Small intestine (tissue), 7 donors: ENCODE measurements at regions not wholly inside any gene's neighbourhood (a gene's known extent, or its start where the extent isn't known, plus 50 kb on each side); places are given as distances from the start of the nearest gene placed in this dataset.

Experiments
- DNase-seq, 2 donors: peaks; one replicate each; pipeline versions ENCODE4 v3.0.0 to v3.0.0-alpha.2; 2013
- FAIRE-seq: peaks from 2 replicates; lab custom pipeline; 2012; peaks lifted over from hg19 to GRCh38; lab: Jason Lieb, UNC
- H3K27ac ChIP-seq, 3 donors: one replicate each; pipeline ENCODE4 v1.5.1; 2013; ENCODE audit warnings: low read length in 2 of 3, mild to moderate bottlenecking in 2 of 3, control low read depth in 1 of 3, inconsistent platforms in 1 of 3, low read depth in 1 of 3, moderate library complexity in 1 of 3
- H3K27me3 ChIP-seq, 3 donors: one replicate each; pipeline ENCODE4 v1.6.1; 2013; ENCODE audit warnings: low read length in 3 of 3, inconsistent platforms in 1 of 3; ENCODE audit not compliant: control insufficient read depth in 3 of 3, insufficient read depth in 3 of 3
- H3K36me3 ChIP-seq, 3 donors: one replicate each; pipeline ENCODE4 v1.6.1; 2013; ENCODE audit warnings: low read length in 3 of 3, inconsistent platforms in 1 of 3, low read depth in 1 of 3, mild to moderate bottlenecking in 1 of 3, moderate library complexity in 1 of 3; ENCODE audit not compliant: control insufficient read depth in 3 of 3, insufficient read depth in 2 of 3
- H3K4me1 ChIP-seq, 3 donors: one replicate each; pipeline ENCODE4 v1.6.1; 2013; ENCODE audit warnings: low read length in 2 of 3, inconsistent platforms in 1 of 3, low read depth in 1 of 3, mild to moderate bottlenecking in 1 of 3, moderate library complexity in 1 of 3; ENCODE audit not compliant: control insufficient read depth in 3 of 3, insufficient read depth in 2 of 3
- H3K4me3 ChIP-seq, 3 donors: one replicate each; pipeline ENCODE4 v1.5.1; 2013; ENCODE audit warnings: low read length in 3 of 3, control low read depth in 1 of 3, inconsistent platforms in 1 of 3, low read depth in 1 of 3, mild to moderate bottlenecking in 1 of 3, moderate library complexity in 1 of 3
- H3K9me3 ChIP-seq, 2 donors: one replicate each; pipeline ENCODE4 v1.6.1; 2013; ENCODE audit warnings: low read depth in 1 of 2, low read length in 1 of 2; ENCODE audit not compliant: control insufficient read depth in 2 of 2, insufficient read depth in 1 of 2
- whole genome bisulfite sequencing, 3 donors: extraction: QIAGEN DNeasy Blood & Tissue Kit; methylation state at CpG; one replicate each; pipeline ENCODE4 v1.1.7; 2013; 5-methylcytosine and 5-hydroxymethylcytosine counted together
- donor health status: healthy with polysubstance abuse.
- donor health status: control.
- donor health status: control.
- donor health status: Bipolar disorder and iron deficiency.
- donor health status: healthy.

DNA sequence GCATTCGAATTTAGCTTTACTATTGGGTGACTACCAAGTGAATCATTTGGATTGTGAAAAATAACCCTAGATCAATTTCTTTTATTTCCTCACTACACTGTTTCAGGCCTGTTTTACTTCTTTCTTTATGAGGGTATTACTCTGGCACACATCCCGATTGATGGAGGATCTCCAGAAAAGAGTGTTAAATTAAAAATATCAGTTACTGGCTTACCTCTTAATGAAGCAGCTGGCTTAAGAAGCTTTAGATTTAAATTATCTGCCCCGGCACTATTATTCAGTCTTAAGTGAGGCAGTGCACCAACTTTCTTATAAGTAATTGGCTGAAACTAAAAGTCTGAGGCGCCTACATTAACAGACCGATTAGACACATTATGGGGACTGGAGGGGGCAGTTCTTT is 1097.4 kb downstream of the TTLL7 start:
- no peak for FAIRE-seq
- no peaks in the 10 kb centered on the region for H3K27me3 ChIP-seq
- WGBS, 3 donors = 78 to 81% (median 79%) methylated on average over 5 of the region's 5 CpGs

DNA sequence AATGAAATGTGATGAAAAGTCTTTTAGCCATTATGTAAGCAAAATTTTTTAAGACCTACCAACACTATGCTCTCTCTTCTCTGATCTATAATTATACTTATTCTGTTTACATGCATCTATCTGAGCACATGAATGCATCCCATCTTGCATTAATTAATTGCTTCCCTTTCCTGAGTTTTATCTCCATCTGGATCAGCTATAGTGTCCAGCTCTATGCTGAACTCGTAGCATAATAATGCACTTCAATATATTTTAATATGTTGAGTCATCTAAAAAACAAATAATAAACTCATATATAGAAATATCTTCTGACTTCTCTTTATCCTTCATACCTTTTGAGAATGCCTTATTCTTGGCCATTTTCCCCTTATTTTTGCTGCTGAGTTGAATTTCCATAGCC is 1097.8 kb downstream of the TTLL7 start:
- no peak for FAIRE-seq
- WGBS, 3 donors = 59 to 70% (median 62%) methylated on average over 1 of the region's 1 CpG
- no peaks in the 10 kb centered on the region for H3K4me1 ChIP-seq

More for the DNA sequence above, 1097.4 kb downstream of the TTLL7 start:
- no peaks in the 10 kb centered on the region for H3K4me1 ChIP-seq
- H3K36me3 ChIP-seq = no peaks in the 10 kb centered on the region
- no peak overlapping the region for H3K4me3 ChIP-seq
- no peak overlapping the region for H3K27ac ChIP-seq
- no peak for DNase-seq
- no peaks in the 10 kb centered on the region for H3K9me3 ChIP-seq

DNA sequence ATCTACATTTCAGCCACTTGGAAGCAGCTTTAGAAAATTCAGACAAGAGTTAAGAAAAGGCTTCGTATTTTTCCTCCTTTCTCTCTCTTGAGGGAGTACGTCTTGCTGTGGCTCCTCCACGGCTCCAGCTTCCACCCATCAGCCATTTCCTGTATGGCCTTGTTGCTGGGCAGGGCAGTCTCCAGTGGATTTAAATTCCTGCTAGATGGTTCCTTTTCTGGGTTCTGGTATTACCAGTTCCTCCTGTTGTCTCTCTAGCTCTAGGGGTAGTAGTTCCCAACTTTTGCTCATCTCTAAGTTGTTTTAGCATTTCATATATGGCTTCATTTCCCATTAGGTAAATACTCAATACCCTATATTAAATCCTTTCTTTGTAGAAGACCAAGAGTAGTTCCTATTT is 1098.3 kb downstream of the ADGRL2 start:
- 71 to 81% (median 79%) methylated on average over 3 of the region's 3 CpGs for WGBS, 3 donors
- FAIRE-seq = no peak
- DNase-seq = no peak

More for the DNA sequence above, 1097.8 kb downstream of the TTLL7 start:
- no peaks in the 10 kb centered on the region for H3K36me3 ChIP-seq
- no peak overlapping the region for H3K4me3 ChIP-seq
- no peaks in the 10 kb centered on the region for H3K9me3 ChIP-seq
- no peak overlapping the region for H3K27ac ChIP-seq
- DNase-seq = no peak
- no peaks in the 10 kb centered on the region for H3K27me3 ChIP-seq

DNA sequence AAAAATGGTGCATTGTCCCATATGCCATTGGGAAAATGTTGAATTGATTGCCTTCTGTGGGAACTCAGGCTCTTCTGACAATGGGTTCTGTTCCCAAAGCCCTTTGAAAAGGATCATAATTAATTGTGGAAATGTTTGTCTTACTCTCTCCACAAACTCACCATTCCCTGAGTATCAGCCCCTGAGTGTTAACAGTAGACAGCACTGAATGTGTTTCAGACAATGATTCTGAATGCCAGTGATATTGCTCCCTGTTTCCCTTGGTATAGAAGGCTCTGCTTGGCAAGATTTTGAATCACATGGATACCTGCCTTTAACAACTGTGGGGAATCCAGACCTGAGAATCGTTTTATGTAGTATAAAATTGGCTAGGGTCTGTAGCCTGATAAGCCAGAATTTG is 1096.8 kb downstream of the ADGRL2 start:
- no peaks in the 10 kb centered on the region for H3K9me3 ChIP-seq

More for the DNA sequence above, 1098.3 kb downstream of the ADGRL2 start:
- Histone ChIP-seq H3K27me3 (no peaks in the 10 kb centered on the region), H3K4me1 (no peaks in the 10 kb centered on the region), H3K4me3 (no peak overlapping the region), H3K27ac (no peak overlapping the region), H3K36me3 (no peaks in the 10 kb centered on the region), H3K9me3 (no peaks in the 10 kb centered on the region)

DNA sequence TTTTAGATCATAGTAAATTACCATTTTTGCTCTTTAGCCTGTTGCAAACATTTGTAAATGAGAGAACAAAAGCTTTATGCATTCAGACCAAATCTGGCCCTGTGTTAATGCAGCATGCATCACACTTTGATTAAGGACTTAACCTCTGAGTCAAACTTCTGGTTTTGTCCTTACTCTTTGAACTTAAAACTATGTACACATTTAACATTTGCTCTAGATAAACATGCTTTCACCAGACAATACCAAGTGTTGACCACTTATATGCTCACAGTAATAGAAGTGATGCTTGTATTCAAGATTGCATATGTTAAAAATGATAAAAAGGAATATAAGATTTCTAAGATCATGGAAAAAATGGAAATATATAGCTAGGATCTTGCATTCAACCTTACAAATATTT is 1095.3 kb downstream of the ADGRL2 start:
- FAIRE-seq = no peak
- no peak for DNase-seq
- Histone ChIP-seq H3K27ac (no peak overlapping the region), H3K36me3 (no peaks in the 10 kb centered on the region), H3K27me3 (no peaks in the 10 kb centered on the region), H3K4me1 (no peaks in the 10 kb centered on the region), H3K9me3 (no peaks in the 10 kb centered on the region), H3K4me3 (no peak overlapping the region)

More for the DNA sequence above, 1096.8 kb downstream of the ADGRL2 start:
- Histone ChIP-seq H3K27me3 (no peaks in the 10 kb centered on the region), H3K36me3 (no peaks in the 10 kb centered on the region), H3K27ac (no peak overlapping the region), H3K4me3 (no peak overlapping the region), H3K4me1 (no peaks in the 10 kb centered on the region)
- 29 to 70% (median 43%) methylated on average over 1 of the region's 1 CpG for WGBS, 3 donors
- DNase-seq (no peak), FAIRE-seq (no peak)

DNA sequence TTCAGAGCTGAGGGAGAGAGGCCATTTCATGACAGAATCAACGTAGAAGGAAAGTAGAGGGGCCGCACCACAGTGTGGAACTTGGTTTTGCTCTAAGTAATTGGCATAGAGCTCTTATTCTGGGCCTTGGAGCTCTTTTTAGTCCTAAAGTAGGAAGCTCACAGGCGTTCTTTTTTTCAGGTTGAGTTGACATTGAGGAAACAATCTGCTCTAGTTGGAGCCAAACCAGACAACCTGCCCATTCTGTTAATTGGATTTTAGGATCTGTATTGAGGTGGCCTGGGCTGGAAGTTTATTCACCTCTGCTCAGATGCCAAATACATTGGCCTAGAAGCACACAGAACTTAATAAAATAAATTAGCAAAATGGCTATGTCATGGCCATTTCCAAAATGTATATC is 1093.9 kb downstream of the ADGRL2 start:
- no peaks in the 10 kb centered on the region for H3K27me3 ChIP-seq
- FAIRE-seq (no peak), DNase-seq (no peak)
- H3K4me1 ChIP-seq = no peaks in the 10 kb centered on the region
- no peak overlapping the region for H3K27ac ChIP-seq
- 73 to 88% (median 78%) methylated on average over 3 of the region's 3 CpGs for WGBS, 3 donors
- H3K36me3 ChIP-seq = no peaks in the 10 kb centered on the region
- H3K4me3 ChIP-seq = no peak overlapping the region
- no peaks in the 10 kb centered on the region for H3K9me3 ChIP-seq

DNA sequence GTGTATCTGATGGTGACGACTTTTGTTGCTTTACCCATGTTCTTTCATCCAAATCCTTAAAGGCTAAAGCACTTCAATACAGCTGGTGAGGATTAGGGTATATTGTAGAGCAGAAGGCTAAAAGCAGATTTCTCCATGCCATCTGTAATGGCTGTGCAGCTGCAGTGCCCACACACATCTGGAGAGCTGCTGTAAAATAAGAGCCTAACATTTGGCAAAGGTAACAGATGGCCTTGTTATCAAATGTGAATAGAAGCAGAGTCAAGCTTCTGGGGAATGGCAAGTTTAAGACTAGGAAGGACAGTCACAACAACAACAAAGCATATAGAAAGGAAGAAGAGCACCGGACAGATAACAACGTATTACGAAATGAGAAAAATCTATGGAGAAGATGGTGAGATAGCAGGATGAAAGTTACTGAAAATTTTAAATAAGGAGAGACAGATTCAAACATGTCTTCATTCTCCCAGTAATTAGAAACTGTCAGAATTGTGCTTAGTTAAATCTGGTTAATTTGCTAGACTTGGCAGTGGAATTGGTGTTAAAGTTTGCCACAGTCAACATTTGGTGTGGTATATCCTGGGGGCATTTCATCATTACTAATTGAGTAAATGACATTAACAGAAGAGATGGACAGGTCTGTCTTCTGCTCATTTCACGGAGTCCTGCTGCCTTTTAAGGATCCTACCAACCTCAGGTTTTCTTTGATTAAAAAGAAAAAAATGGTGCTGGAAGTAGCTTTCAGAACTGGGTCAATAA is 1093.2 kb downstream of the ADGRL2 start:
- WGBS, 3 donors = 86 to 91% (median 90%) methylated on average over 5 of the region's 5 CpGs
- no peak overlapping the region for H3K4me3 ChIP-seq
- H3K9me3 ChIP-seq = no peaks in the 10 kb centered on the region
- H3K36me3 ChIP-seq = no peaks in the 10 kb centered on the region
- FAIRE-seq (no peak), DNase-seq (no peak)
- H3K27ac ChIP-seq = no peak overlapping the region
- no peaks in the 10 kb centered on the region for H3K27me3 ChIP-seq
- no peaks in the 10 kb centered on the region for H3K4me1 ChIP-seq

DNA sequence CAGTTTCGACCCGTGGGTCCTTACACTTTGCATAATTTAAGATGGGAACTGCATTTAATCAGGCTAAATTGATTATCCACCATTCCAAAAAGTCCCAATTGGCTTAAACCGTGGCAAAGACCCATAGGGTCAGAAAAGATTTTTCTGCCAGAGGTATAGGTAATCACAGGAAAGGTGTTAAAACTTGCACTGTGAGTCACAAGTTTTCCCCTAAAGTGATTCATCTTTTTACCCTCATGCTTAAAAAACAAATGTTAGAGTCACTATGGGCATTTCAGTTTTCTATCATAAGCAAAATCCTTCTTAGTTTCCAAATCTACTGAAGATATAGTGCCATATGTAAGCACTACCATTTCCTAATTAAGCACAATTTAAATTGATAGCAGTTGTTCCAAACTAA is 1079.8 kb downstream of the ADGRL2 start:
- FAIRE-seq (no peak), DNase-seq (no peak)
- Histone ChIP-seq H3K9me3 (no peaks in the 10 kb centered on the region), H3K4me3 (no peak overlapping the region), H3K27ac (no peak overlapping the region), H3K4me1 (no peaks in the 10 kb centered on the region), H3K36me3 (no peaks in the 10 kb centered on the region), H3K27me3 (no peaks in the 10 kb centered on the region)
- WGBS, 3 donors = 54 to 63% (median 58%) methylated on average over 3 of the region's 3 CpGs
